ENCODE measurements at regions not wholly inside any gene's neighbourhood (a gene's known extent, or its start where the extent isn't known, plus 50 kb on each side); places are given as distances from the start of the nearest gene placed in this dataset.

- H3K4me1 ChIP-seq (ENCODE audit: control insufficient read depth, extremely low read depth, insufficient read depth, low read length), result no peaks in the 10 kb centered on the region
- H3K27ac ChIP-seq (ENCODE audit: insufficient read depth, low read depth, low read length), result no peak overlapping the region
- H3K36me3 ChIP-seq (ENCODE audit: control insufficient read depth in 2 of 2, extremely low read depth in 1 of 2, insufficient read depth in 2 of 2, low read length in 2 of 2), result no peaks in the 10 kb centered on the region
- no peaks in the 10 kb centered on the region for H3K79me2 ChIP-seq (ENCODE audit: control insufficient read depth, insufficient read depth, low read length)
- DNase-seq (ENCODE audit: low read depth, low spot score) (no peak), FAIRE-seq (no peak)
- ChIA-PET POLR2A (no interaction called here), CTCF (no interaction called here)
- no peaks in the 10 kb centered on the region for H3K9me3 ChIP-seq (replicated peaks; ENCODE audit: control insufficient read depth, insufficient read depth, low read length)
- no peak overlapping the region for H3K4me3 ChIP-seq (replicated peaks in 1 of 3; ENCODE audit: insufficient read depth in 1 of 3, low read depth in 1 of 3, low read length in 3 of 3)
- dilution Hi-C loops (cut with MboI; ENCODE audit: extremely low pct_ligation_motif_present, low sequenced_read_pairs) (no loop called here), intact Hi-C loops (cut with micrococcal nuclease) (no loop called here)
- BruUV-seq (replicated peaks), result no TSS peak
- H3K4me2 ChIP-seq (ENCODE audit: insufficient read depth, low read length), result no peak overlapping the region
- H3K9me1 ChIP-seq (replicated peaks; ENCODE audit: control insufficient read depth, extremely low read depth, insufficient read depth, low read length), result no peaks in the 10 kb centered on the region
- H3K27me3 ChIP-seq (ENCODE audit: control insufficient read depth in 2 of 2, insufficient read depth in 2 of 2, low read length in 2 of 2), result no peaks in the 10 kb centered on the region
- no peaks in the 10 kb centered on the region for H4K20me1 ChIP-seq (replicated peaks; ENCODE audit: control insufficient read depth, extremely low read depth, insufficient read depth, low read length)
- no peak overlapping the region for H3K9ac ChIP-seq (replicated peaks; ENCODE audit: extremely low read depth, insufficient read depth, low read length)
- H2AFZ ChIP-seq (ENCODE audit: low read depth, low read length), result no peak overlapping the region
- TF ChIP-seq EZH2 (IDR thresholded peaks at IDR 0.05; ENCODE audit: borderline replicate concordance, low read depth, low read length, severe bottlenecking), result no peak
- no peak for TF ChIP-seq POLR2A (IDR thresholded peaks at IDR 0.05; ENCODE audit: low read depth, low read length)
- no peak for TF ChIP-seq CTCF (IDR thresholded peaks at IDR 0.05; ENCODE audit: extremely low read depth in 1 of 2, insufficient read depth in 1 of 2, low read depth in 1 of 2, low read length in 2 of 2)
- TF ChIP-seq GATA2 (IDR thresholded peaks at IDR 0.05; ENCODE audit: insufficient read depth, insufficient read length, low read depth, low read length), result no peak
- no peak for TF ChIP-seq POLR2AphosphoS5 (IDR thresholded peaks at IDR 0.05; ENCODE audit: insufficient read depth, low read depth, low read length)
- no peak for TF ChIP-seq JUN (IDR thresholded peaks at IDR 0.05; ENCODE audit: borderline replicate concordance, insufficient read depth, insufficient read length, low read depth)
- no peak for TF ChIP-seq MYC (IDR thresholded peaks at IDR 0.05; ENCODE audit: low read depth, low read length)
- TF ChIP-seq MAX (IDR thresholded peaks at IDR 0.05; ENCODE audit: insufficient read depth, insufficient read length), result no peak
- no peak for TF ChIP-seq FOS (IDR thresholded peaks at IDR 0.05; ENCODE audit: borderline replicate concordance, insufficient read depth, low read length)
These were observed 187.7 kb upstream of the MPDZ start for GRCh38 chr9:13467157-13467556.

Measured in endothelial cell of umbilical vein (primary cell).